C4-2B (cell line): ENCODE measurements at regions not wholly inside any gene's neighbourhood (a gene's known extent, or its start where the extent isn't known, plus 50 kb on each side); places are given as distances from the start of the nearest gene placed in this dataset.

Experiments
- CTCF ChIP-seq: fragments of 450-650 bp; conservative IDR thresholded peaks from 2 replicates; pipeline ENCODE4 v1.5.1; 2017; ENCODE audit warnings: mild to moderate bottlenecking
- ZFX ChIP-seq: fragments of 450-650 bp; IDR thresholded peaks from 2 replicates; pipeline ENCODE4 v1.6.1; 2017

- TF ChIP-seq CTCF (no peak), ZFX (no peak)
Observed at GRCh38 chr4:174116021-174116420, 167.4 kb downstream of the FBXO8 start.
